Medulla oblongata (tissue), 1 donor: ENCODE measurements at regions not wholly inside any gene's neighbourhood (a gene's known extent, or its start where the extent isn't known, plus 50 kb on each side); places are given as distances from the start of the nearest gene placed in this dataset.
A peak's percentile ranks its signal among the peaks of the same experiment; 100 is the strongest.

Source experiments
- DNase-seq: peaks from one replicate; pipeline ENCODE4 v3.0.0-alpha.2; 2015; ENCODE audit errors: extremely low spot score

DNA sequence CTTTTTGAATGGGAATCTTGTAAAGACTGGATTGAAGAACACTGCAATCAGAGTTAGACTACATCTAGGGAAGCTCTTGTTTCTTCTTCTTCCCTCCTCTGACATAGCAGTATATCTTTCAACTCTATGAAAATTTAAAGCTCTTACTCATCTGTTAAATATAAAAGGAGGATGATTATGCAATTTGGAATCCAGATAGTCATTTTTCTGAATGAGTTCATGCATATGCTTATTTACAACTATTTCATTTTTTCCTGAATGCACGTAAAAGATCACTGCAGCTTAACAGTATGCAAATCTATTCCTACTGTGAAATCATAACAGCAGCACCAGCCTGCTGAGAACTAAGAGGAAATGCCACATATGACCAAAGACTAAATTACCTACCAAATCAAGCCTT lies 133.5 kb upstream of the TMCC3 start:
- DNase-seq: no peak

GRCh38 chr12:94783343-94783742 lies 133.0 kb upstream of the TMCC3 start:
- DNase-seq: no peak

DNA sequence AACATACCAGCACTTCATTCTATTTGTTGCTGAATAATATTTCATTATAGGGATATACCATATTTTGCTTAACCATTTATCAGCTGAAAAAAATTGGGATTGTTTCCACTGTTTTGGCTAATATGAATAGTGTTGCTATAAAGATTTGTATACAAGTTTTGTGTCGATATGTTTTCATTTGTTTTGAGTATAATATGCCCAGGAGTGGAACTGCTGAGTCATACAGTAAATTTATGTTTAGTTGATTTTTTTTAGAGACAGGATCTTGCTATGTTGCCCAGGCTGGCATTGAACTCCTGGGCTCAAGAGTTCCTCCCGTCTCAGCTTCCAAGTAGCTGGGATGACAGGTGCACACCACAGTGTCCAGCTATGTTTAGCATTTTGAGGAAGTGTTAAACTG lies 131.5 kb upstream of the TMCC3 start:
- DNase-seq: no peak

- no peak for DNase-seq
Measured at GRCh38 chr12:94779485-94779884, 129.1 kb upstream of the TMCC3 start.

DNA sequence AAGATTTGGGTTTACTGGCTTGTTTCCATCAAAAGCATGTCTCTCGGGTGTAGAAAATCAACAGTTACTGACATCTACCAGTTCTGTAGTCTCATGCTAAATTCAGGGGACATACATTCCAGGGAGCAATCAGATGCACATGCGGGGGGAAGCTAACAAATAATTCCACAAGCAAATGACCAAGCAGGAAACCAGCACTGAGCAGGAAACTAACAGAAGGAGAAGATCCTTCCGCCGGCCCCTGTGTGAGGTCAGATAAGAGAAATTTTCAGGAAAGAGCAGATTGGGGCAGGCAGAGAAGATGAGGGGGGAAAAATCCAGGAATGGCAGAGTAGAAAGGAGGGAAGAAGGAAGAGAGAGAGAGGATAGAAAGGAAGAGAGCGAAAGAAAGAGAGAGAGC lies 127.6 kb upstream of the TMCC3 start:
- no peak for DNase-seq

DNA sequence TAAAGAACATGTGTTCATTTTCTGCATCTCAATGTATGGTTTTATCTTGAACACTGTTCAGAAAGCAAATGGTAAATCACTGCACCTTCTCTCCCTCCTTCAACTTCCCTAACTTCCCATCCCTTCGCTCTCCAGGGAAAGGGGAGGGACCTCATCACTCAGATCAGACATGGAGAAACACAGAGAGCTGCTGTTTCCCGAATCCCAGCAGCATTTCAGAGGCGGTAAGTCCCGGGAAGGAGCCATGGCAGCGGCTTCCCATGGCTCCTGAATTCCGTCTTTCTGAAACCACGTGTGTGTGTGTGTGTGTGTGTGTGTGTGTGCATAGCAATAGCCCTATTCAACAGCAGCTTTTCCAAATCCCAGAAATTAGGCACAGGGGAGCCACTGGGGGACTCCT lies 125.4 kb upstream of the TMCC3 start:
- no peak for DNase-seq

DNA sequence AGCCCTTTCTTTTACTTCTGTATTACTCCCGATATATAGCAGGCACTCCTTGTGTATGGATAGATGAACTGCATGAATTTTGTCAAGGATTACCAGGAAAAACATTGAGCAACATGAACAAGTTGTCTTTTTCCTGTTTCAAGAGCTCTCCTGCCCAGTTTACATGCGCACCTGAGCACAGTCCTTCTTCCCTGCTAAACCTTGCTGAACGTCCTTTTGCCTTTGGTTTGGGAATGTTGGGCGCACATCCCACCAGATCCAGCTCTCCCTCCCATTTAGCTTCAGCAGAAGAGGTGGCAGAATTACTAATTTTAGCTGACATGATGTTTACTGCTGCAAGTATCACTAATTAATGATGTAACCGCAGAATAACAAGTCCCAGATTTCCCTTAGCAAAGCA lies 121.4 kb upstream of the TMCC3 start:
- DNase-seq: no peak

GRCh38 chr12:94771199-94771598 lies 120.8 kb upstream of the TMCC3 start:
- no peak for DNase-seq

GRCh38 chr12:94770791-94771190 lies 120.4 kb upstream of the TMCC3 start:
- DNase-seq: peak; percentile 43

GRCh38 chr12:94769776-94770759 lies 119.7 kb upstream of the TMCC3 start:
- no peak for DNase-seq

DNA sequence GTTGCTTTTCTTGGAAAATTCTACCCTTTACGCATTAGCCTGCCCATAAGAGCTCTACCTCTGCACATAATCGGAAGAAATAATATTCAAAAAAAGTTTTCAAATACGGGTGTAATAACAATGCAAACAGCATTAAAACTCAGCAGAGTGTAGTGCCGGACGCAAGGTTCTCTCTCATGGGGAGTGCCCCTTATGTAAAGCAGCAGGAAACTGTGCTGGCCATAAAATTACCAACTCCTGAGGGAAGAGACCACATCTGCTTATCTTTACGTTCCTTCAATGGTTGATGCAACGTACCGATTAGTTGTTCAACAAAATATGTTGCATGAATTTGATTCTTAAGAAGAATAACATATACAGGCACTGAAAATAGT lies 118.7 kb upstream of the TMCC3 start:
- DNase-seq: no peak

DNA sequence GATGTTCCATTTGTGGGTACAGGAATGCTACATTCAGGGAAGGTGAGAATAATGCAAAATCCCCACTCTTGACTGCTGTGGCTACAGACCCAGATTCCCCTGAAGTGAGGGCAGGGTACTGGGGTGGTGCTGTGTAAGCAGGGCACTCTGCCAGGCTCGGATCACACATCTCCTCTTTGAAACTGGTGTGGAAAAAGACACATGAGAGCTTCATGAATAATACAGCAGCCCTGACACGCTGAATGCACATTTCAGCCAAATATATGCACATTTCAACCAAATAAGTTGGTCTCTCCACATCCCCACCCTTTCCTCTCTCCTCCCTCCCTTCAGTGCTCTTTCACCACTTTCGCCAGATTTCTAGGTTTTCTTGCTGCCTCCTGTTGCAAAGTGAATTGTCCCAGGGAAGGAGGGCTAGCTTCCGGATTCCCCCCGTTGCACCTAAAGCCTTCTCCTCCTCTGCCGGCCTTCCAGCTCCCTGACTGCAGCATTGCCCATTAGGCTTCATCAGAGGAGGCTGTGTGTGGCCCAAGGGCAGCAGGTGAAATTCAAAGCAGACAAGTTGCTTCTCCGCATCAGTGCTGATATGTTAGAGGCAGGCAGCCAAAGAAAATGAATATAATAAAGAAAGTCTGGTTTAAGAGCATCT lies 118.2 kb upstream of the TMCC3 start:
- DNase-seq: no peak

GRCh38 chr12:94767956-94768355 lies 117.6 kb upstream of the TMCC3 start:
- DNase-seq: no peak

GRCh38 chr12:94766397-94766796 lies 116.0 kb upstream of the TMCC3 start:
- DNase-seq: no peak

- DNase-seq: no peak
Measured at GRCh38 chr12:94763462-94763861, 113.1 kb upstream of the TMCC3 start.

- no peak for DNase-seq
Measured at GRCh38 chr12:94762943-94763342, 112.6 kb upstream of the TMCC3 start.

- DNase-seq: no peak
Measured at GRCh38 chr12:94762259-94762942, 112.0 kb upstream of the TMCC3 start.

DNA sequence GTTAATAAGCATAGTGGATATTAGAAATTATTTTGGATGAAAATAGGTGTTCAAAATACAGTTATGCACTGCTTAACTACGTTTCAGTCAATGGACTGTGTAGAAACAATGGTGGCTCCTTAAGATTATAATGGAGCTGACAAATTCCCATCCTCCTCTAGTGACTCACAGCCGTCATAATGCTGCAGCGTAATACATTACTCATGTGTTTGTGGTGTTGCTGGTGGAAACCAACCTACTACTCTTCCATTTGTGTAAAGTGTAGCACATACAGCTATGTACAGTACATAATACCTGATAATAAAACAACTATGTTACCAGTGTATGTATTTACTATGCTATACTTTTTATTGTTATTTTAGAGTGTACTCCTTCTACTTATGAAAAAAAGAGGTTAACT lies 111.2 kb upstream of the TMCC3 start:
- DNase-seq: no peak

- no peak for DNase-seq
Measured at GRCh38 chr12:94760786-94761185, 110.4 kb upstream of the TMCC3 start.

DNA sequence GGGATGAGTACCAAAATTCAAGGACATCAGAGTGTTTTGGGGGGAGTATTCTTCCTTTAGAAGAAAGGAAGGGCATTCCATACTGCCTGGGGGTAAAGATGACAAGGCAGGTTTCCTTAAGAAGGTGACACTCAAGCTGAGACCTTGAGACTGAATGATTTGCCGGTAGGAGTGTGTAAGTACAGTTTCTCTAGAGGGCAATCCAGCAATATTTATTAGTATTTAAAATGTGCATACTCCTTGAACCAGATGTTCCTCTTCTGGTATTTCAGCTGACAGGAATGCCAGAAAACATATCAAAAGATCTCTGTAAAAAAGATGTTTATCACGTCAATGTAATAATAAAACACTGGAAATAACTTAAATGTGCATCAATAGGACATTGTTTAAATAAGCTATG lies 106.4 kb upstream of the TMCC3 start:
- no peak for DNase-seq

- DNase-seq: no peak
Measured at GRCh38 chr12:94755598-94755997, 105.2 kb upstream of the TMCC3 start.

DNA sequence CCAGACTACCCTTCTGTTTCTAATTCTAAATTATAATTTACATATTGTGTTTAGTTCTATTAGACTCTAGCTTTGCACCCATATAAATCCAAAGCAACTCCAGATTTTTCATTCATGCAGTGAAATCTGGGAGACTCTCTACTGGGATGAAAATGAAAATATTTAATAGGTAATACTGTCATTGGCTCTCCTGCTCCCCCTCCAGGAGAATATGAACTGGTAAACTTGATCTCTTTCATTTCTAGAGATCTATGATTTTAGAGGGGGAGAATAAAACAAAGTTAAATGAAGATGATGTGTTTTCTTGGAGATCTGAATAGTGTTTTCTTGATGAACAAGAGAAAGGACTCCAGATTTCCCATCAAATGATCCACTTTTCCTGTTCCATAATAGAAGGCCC lies 104.3 kb upstream of the TMCC3 start:
- DNase-seq: no peak
